ENCODE measurements at regions not wholly inside any gene's neighbourhood (a gene's known extent, or its start where the extent isn't known, plus 50 kb on each side); places are given as distances from the start of the nearest gene placed in this dataset.

DNA sequence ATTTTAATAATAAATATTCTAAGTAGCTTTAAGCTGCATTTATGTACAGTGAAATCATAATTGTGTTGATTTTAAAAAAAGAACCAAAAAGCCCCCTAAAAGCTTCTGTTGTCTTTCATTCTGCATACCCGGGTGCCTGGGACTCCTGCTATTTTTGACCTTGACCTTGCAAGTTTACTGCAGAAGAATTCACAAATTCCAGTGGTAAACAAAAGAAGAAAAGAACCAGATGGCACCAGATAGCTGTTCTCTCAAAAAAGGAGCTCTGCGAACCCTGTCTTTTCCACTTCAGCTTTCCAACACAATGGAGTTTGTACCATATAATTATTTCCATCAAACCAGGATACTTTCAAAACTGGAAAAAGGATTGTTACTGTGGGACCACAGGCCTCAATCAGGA lies 363.3 kb downstream of the SMOC2 start:
- intact Hi-C loops (cut with micrococcal nuclease; ENCODE audit: unreplicated experiment): no loop called here
- Histone ChIP-seq H3K27me3 (ENCODE audit: insufficient read depth, low read depth) (no peaks in the 10 kb centered on the region), H3K9me3 (ENCODE audit: insufficient read depth, low read depth) (no peaks in the 10 kb centered on the region), H3K4me1 (replicated peaks; ENCODE audit: insufficient read depth) (no peaks in the 10 kb centered on the region), H3K9me2 (ENCODE audit: insufficient read depth) (no peaks in the 10 kb centered on the region), H3K4me2 (no peak overlapping the region), H3K27ac (no peak overlapping the region), H3K4me3 (no peak overlapping the region), H2AFZ (no peak overlapping the region), H3K36me3 (ENCODE audit: low read depth) (no peaks in the 10 kb centered on the region), H3K79me2 (ENCODE audit: low read depth) (no peaks in the 10 kb centered on the region), H4K20me1 (ENCODE audit: insufficient read depth) (no peaks in the 10 kb centered on the region), H3F3A (ENCODE audit: insufficient read depth, low read depth) (no peaks in the 10 kb centered on the region)
- POLR2A ChIA-PET (ENCODE audit: unreplicated experiment): no interaction called here
- no TSS peak for BruUV-seq (replicated peaks)
- DNase-seq: no peak
- CTCF ChIA-PET: no interaction called here
- TF ChIP-seq, protein P1, sequence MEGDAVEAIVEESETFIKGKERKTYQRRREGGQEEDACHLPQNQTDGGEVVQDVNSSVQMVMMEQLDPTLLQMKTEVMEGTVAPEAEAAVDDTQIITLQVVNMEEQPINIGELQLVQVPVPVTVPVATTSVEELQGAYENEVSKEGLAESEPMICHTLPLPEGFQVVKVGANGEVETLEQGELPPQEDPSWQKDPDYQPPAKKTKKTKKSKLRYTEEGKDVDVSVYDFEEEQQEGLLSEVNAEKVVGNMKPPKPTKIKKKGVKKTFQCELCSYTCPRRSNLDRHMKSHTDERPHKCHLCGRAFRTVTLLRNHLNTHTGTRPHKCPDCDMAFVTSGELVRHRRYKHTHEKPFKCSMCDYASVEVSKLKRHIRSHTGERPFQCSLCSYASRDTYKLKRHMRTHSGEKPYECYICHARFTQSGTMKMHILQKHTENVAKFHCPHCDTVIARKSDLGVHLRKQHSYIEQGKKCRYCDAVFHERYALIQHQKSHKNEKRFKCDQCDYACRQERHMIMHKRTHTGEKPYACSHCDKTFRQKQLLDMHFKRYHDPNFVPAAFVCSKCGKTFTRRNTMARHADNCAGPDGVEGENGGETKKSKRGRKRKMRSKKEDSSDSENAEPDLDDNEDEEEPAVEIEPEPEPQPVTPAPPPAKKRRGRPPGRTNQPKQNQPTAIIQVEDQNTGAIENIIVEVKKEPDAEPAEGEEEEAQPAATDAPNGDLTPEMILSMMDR (conservative IDR thresholded peaks at IDR 0.05): no peak
- no peak for TF ChIP-seq EZH2 (IDR thresholded peaks at IDR 0.05; ENCODE audit: low read depth)

DNA sequence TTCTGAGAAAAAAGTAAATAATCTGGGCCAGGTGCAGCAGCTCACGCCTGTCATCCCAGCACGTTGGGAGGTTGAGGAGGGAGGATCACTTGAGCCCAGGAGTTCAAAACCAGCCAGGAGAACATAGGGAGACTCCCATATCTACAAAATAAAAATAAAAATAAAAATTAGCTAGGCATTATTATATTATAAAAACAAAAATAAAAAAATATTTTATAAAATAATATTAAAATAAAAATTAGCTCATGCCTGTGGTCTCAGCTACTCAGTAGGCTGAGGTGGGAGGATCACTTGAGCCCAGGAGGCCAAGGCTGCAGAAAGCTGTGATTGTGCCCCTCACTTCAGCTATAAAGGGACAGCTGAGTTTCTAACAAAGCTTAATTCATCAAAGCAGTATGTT lies 362.9 kb downstream of the SMOC2 start:
- no peak for DNase-seq
- no peaks in the 10 kb centered on the region for H3K9me2 ChIP-seq (ENCODE audit: insufficient read depth)
- H3K4me1 ChIP-seq (replicated peaks; ENCODE audit: insufficient read depth): no peaks in the 10 kb centered on the region
- no peaks in the 10 kb centered on the region for H3K36me3 ChIP-seq (ENCODE audit: low read depth)
- no peak overlapping the region for H3K27ac ChIP-seq
- no peak overlapping the region for H2AFZ ChIP-seq
- POLR2A ChIA-PET (ENCODE audit: unreplicated experiment): no interaction called here
- no peaks in the 10 kb centered on the region for H4K20me1 ChIP-seq (ENCODE audit: insufficient read depth)
- BruUV-seq (replicated peaks): no TSS peak
- no peaks in the 10 kb centered on the region for H3K79me2 ChIP-seq (ENCODE audit: low read depth)
- no peaks in the 10 kb centered on the region for H3K27me3 ChIP-seq (ENCODE audit: insufficient read depth, low read depth)
- H3K4me3 ChIP-seq: no peak overlapping the region
- H3K9me3 ChIP-seq (ENCODE audit: insufficient read depth, low read depth): no peaks in the 10 kb centered on the region
- intact Hi-C loops (cut with micrococcal nuclease; ENCODE audit: unreplicated experiment): no loop called here
- CTCF ChIA-PET: no interaction called here
- no peaks in the 10 kb centered on the region for H3F3A ChIP-seq (ENCODE audit: insufficient read depth, low read depth)
- H3K4me2 ChIP-seq: no peak overlapping the region
- TF ChIP-seq, protein P1 (conservative IDR thresholded peaks at IDR 0.05): no peak
- no peak for TF ChIP-seq EZH2 (IDR thresholded peaks at IDR 0.05; ENCODE audit: low read depth)

DNA sequence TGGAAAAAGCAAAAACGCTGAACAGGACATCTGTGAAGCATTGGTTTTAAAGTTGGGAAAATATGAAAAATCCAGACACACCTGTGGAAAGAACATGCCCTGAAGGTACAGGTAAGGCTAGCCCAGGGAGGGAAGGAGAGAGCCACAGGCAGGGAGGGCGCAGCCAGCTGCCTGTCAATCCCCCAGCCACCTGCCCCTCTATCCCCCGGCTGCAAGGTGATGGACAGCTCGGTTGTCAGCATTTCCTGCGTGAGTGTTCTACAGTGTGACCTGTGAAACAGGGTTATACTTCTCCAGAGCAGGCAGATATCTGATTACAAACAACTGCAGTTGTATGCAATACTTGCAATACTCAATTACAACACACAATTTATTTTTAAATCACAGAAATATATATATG lies 358.1 kb downstream of the SMOC2 start:
- ChIA-PET CTCF (no interaction called here), POLR2A (ENCODE audit: unreplicated experiment) (no interaction called here)
- H3F3A ChIP-seq (ENCODE audit: insufficient read depth, low read depth): no peaks in the 10 kb centered on the region

More for the DNA sequence above, 358.1 kb downstream of the SMOC2 start:
- Histone ChIP-seq H3K4me1 (replicated peaks; ENCODE audit: insufficient read depth) (no peaks in the 10 kb centered on the region), H3K36me3 (ENCODE audit: low read depth) (no peaks in the 10 kb centered on the region), H3K9me2 (ENCODE audit: insufficient read depth) (no peaks in the 10 kb centered on the region), H3K79me2 (ENCODE audit: low read depth) (no peaks in the 10 kb centered on the region), H3K4me2 (no peak overlapping the region), H4K20me1 (ENCODE audit: insufficient read depth) (no peaks in the 10 kb centered on the region), H3K27ac (no peak overlapping the region), H2AFZ (no peak overlapping the region), H3K9me3 (ENCODE audit: insufficient read depth, low read depth) (no peaks in the 10 kb centered on the region), H3K27me3 (ENCODE audit: insufficient read depth, low read depth) (no peaks in the 10 kb centered on the region), H3K4me3 (no peak overlapping the region)
- no peak for DNase-seq
- no peak for TF ChIP-seq EZH2 (IDR thresholded peaks at IDR 0.05; ENCODE audit: low read depth)
- TF ChIP-seq, protein P1 (conservative IDR thresholded peaks at IDR 0.05): no peak
- no TSS peak for BruUV-seq (replicated peaks)
- intact Hi-C loops (cut with micrococcal nuclease; ENCODE audit: unreplicated experiment): no loop called here
